Stimulated activated CD8-positive, alpha-beta memory T cell treated with anti-CD3 and anti-CD28 coated beads, Interleukin-15, amount 100 ng/mL, for 48 hours (primary cell): ENCODE measurements at regions not wholly inside any gene's neighbourhood (a gene's known extent, or its start where the extent isn't known, plus 50 kb on each side); places are given as distances from the start of the nearest gene placed in this dataset.

Source experiments
- DNase-seq, 2 donors: peaks; one replicate each; pipeline ENCODE4 v3.0.0-alpha.2; 2020; ENCODE audit warnings: low read depth in 2 of 2

DNA sequence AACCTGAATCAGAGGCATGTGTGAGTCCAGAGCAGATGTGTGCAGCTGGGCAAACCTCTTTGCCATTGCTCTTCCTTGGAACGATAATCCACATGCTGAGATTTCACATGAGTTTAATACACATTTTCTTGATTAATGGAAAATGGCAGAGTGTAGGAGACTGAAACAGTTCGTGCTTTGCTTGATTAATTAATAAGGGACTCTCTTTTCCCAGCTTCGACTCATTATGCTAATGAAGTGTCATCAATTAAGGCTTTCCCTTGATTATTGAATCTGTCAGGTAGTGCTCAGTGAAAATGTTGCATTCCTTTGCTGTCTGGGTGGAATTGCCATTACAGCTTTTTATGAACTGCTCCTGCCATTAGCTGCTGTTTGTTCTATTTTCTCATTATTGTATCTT lies 487.7 kb upstream of the NOVA1 start:
- no peak for DNase-seq

DNA sequence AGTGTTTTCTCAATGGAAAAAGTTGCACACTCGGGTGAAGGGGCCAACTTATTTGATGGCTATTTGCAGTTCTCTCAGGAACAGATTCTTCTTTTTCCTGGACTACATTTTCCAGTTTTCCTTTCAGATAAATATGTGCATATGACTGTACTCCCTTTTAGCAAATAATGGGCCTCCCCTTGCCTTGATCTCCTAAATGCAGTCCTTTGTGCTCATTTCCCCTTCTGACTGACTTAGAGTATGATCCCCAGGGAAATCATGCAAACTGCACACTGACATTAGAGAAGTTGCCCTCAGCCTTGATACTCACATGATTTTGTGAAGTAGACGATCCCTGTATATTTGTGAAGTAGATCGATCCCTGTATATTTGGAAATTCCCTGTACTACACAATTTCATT lies 492.9 kb upstream of the NOVA1 start:
- no peak for DNase-seq

DNA sequence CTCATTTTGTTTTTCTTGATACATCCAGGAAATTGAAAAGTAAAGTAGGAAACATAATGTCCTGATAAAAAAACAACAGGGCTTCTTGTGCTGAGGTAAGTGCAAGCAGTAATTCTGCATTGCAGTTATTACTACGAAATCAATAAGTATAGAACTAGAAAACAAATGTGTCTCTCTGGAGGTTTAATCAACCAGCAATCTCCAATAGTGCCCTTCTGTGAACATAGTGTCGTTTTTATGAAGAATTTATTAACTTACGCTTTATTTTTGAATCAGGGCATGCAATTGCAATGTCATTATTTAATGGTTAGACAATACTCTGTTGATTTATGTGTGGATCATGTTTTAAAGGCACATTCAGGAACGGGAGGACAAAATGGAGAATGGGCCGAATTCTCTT lies 494.1 kb upstream of the NOVA1 start:
- DNase-seq: no peak

DNA sequence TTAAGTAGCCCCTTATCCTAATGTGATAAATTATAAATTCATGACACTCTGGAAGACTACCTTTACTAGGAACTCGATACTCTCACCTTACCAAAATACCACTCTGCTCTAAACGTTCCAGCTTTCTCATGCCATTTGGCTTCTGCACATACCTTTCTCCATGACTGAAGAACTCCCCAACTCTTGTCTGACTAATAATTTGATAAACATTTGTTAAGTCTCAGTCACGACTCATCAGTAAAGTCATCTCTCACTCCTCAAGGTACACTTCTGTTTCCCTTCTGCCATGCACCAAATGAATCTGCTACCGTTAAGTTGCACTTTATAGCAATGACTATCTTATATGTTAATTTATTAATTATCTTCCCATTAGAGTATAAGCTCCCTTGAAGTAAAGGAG lies 498.3 kb upstream of the NOVA1 start:
- no peak for DNase-seq

DNA sequence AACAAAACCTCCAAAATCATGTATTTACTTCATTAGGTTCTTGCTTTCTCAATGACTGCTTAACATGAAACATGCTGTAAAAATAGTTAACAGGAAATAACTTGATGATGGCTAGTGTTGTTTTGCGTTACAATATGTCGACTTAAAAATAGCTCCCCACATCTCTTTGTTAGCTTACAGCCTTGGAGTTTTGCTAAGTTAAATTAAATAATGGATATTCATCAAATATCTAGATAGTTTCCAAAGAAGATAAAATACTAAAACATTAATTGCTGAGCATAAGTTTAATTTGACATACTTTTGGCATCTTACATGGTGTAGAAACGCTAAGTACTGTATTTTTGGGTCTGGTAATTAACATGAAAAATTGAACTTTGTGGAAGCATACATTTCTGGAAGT lies 500.6 kb upstream of the NOVA1 start:
- no peak for DNase-seq

DNA sequence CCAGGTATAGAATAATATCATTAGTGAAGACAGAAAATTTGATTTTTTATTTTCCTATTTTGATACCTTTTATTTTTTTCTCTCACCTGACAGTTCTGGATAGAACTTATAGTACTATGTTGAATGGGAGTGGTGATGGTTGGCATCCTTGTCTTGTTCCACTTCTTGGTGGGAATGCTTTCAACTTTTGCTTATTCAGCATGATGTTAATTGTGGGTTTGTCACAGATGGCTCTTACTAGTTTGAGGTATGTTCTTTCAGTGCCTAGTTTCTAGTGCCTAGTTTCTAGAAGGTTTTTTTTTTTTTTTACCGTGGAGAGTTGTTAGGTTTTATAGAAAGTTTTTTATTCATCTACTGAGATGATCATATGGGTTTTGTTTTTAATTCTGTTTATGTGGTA lies 516.3 kb upstream of the NOVA1 start:
- DNase-seq: no peak

DNA sequence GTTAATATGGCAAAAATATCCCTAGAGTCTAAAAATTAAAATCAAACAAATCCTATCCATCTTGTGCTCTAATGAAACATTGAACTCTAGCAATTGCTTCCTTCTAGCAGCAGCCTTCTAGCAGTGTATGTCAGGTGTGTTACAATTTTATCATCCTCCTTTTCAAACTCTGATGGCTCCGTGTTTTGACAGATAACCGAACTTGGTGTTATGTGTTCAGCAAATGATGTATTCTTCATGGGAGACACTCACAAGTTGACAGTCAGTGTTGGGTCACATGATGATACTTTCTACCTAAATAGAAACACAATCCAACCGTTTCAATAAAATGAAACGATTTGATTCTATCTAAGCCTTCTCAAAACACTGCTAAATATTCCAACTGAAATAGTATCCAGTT lies 525.3 kb upstream of the NOVA1 start:
- no peak for DNase-seq

DNA sequence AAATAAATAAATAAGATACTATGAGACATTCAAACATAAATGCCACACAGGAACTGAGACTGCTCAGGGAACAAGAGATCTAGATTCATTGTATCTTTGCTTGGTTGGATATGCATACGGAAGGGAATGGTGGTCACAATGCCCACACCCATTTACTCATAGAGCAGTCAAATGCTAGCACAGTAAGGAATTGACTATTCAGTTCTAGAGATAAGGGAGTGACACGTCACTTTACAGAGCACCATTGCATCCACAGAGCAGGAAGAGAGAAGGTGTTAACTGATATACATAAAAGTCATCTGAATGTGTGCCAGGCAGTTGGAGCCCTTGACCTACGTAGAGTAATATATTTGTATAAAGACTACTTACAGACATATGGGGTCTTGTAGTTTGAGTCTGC lies 530.0 kb upstream of the NOVA1 start:
- no peak for DNase-seq

DNA sequence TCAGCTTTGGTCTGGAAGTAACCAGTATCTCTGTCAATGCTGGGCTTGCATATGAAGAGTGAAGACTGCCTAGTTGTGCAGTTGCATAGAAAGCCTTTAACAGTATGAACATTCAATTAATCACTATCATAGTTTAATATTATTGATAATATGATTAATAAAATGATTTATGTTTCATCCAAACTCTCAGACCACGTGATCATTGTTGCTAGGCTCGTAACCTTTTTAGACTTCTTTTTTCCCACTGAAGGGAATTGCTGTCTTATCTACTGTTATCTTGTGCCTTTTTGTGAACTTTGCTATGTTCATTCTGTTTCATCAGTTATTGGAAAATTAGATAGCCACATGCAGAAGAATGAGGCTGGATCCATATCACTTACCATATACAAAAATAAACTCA lies 536.4 kb upstream of the NOVA1 start:
- no peak for DNase-seq

DNA sequence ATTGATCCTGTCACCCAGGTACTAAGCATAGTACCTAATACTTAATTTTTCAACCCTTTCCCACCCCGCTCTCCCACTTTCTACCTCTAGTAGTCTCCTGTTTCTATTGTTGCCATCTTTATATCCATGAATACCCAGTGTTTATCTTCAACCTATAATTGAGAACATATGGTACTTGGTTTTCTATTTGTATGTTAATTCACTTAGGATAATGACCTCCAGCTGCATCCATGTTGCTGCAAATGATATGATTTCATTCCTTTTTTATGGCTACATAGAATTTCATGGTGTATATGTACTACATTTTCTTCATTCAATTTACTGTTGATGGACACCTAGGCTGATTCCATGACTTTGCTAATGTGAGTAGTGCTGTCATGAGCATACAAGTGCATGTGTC lies 547.3 kb upstream of the NOVA1 start:
- no peak for DNase-seq

DNA sequence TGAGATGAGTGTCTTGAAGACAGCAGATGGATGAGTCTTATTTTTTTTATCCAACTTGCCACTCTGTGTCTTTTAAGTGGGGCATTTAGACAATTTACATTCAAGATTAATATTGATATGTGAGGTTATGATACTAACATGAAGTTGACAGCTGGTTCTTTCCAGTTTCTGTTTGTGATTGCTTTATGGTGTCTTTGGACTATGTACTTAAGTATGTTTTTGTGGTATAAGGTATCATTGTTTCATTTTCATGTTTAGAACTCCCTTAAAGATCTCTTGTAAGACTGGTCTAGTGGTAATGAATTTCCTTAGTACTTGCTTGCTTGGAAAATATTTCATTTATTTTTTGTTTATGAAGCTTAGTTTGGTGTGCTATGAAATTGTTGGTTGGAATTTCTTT lies 550.3 kb upstream of the NOVA1 start:
- no peak for DNase-seq

DNA sequence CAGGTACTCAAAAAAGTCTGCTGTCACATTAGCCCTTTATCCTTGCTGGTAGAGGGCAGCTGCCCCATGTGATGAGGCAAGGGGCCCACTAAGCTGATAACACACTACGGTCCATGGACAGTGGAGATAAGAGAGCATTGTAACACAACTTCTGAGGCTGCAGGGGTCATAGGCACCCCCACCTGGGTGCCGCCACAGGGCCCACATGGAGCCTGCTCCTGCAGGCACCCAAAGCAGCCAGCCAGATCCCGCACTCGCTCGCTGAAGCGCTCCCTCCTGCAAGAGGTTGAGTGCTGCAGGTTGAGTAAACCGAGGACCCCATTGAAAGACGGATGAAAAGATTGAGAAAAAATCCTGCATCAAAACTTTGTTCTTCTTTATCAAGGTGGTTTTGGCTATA lies 566.3 kb upstream of the NOVA1 start:
- DNase-seq: no peak

DNA sequence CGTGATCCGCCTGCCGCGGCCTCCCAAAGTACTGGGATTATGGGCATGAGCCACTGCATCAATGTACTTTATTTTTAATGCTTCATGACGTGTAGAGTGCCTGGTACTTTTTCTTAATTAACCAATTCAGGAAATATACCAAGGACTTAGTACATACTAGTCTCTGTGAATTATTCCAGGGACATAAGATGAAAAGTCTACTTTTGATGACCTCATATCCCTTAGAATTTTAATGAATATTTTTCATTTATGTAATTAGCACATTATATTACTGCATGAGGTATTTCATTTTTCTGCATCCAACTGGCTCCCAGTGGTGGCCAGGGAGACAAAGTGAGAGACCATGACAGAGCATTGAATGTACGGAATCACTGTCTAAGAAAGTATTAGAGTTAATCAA lies 577.7 kb upstream of the NOVA1 start:
- DNase-seq: no peak

DNA sequence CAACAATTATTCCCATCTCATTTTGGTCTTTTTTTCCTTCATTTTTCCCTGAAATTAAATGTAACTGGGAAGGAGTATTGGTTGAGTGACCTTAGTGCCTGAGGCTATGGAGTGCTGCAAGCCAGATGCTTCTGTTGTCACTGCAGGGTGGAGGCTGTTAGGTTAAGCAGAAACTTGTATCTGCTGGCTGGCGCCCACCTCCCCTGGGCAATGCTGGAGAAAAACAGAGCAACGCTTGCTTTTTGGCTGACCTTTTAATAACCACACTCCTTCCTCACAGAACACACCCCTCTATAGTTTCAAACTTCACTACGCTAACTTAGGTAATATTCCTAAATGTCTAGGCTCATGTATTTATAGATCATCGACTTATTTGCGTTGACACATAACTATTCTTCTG lies 583.5 kb upstream of the NOVA1 start:
- no peak for DNase-seq

DNA sequence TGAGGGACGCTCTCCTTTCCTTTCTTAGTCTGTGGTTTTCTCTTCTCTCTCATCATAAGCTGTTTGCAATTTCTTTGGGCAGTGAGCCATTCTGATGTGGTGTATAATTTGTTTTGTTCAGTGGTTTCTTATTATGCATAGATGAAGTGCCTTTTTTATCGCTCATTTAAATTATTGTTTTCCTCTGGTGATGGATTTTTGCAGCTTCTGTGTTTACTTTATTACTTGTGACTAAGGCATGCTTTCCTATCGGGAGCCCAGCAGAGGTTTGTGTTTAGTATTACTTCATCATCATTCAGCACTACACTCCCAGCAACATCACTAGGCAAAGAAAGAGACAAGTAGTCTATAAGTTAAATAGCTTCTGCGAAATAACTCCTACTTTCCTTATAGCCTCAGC lies 586.6 kb upstream of the NOVA1 start:
- DNase-seq: no peak

DNA sequence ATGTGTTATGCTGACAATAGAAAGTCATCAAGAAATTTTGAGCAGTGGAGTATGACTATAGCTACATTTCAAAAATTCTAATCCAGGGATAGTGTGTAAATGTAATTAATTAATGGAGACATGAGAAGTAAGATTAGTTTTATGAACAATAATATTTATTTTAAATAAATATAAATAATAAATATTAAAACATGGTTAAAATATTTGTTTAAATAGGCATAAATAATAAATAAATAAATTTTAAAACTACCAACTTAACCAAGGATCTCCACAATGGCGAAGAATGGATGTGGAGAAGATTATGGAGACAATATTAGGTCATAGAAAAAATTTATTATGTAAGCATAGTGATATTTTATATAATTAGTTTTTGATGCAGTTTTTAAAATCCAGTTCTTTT lies 588.2 kb upstream of the NOVA1 start:
- DNase-seq: no peak

DNA sequence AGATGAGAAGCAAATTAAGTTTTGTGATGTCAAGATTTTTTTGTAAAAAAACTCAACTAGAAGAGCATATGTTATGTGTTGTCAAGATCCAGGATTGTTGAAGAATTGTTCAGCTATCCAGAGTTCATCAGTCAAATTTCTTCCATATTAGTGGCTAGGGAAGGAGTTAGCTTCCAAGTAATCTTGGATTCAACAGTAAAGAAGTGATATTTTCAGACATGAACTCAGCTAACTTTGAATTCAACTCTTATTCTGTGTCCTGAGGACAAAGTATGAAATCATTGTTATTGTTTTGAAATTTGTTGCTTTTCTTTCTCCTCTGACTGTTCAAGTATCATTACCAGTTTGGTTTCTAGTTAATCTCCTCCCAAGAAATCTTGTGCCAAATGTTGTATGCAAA lies 589.3 kb upstream of the NOVA1 start:
- DNase-seq: no peak

DNA sequence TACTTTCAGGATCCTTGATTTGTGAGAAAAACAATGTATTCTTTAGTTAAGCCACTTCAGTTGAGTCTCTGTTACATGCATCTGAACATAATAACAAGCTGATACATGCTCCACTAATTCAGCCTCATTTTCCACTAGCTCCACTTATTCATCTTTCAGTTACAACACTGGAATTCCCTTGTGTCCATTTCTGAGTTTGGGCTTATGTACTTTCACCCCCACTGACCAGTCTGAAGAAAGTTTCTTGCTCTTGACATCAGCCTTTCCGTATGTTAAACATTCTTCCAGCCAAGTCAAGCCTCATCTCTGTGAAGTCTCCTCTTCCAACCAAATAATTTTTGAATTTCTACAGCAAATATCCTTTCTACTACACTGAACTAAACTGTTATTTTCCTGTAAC lies 592.5 kb upstream of the NOVA1 start:
- no peak for DNase-seq

DNA sequence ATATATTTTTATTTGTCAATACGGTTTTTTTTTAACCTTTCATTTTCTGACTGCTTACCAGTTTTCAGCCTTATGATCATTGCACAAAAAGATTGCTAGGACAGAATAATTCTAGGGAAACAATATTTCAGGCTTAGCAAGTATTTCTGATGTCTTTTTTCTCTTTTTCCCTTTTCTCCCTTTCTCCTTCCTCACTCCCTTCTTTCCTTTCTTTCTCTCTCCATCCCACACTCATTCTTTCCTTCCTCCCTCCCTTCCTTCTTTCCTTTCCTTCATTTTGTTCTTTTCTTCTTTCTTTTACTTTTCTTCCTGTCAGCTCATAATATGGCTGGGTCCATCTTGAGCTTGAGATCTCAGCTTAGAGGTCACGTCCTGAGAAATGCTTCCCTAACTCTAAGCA lies 601.4 kb upstream of the NOVA1 start:
- no peak for DNase-seq

DNA sequence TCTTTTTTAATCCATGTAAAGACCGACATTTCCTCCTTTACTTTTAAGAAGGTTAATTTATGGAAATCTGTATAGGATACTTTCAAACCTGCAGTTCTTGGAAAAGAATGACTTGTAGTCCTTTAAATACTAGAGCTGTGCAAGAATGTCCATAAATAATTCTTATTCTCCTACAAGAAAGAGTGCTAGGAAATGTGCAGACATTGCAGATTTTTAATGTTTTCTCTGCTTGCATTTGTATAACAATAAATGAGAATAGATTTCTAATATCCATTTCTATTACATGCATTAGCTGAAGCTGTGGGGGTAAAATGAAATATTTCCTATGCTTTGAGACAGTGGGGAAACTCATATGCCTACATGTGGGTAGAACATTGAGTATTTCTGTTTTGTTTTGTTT lies 607.2 kb upstream of the NOVA1 start:
- DNase-seq: no peak

DNA sequence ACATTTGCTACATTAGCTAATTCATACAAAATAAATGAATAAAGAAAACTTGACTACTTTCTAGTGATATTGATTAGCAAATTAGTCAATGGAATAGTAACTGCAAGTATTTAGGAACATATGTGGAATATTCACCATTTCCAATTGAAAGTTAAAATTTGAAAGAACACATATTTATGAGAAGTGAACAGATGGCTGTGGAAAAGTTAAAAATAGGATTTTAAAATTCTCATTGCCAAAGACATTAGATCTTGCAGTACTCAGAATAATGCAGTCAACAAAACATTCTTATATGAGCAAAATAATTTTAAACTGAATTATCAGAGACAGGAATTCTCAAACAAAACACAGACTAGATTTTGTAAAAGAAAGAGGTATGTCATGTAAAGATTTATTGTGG lies 613.9 kb upstream of the NOVA1 start:
- DNase-seq: no peak

DNA sequence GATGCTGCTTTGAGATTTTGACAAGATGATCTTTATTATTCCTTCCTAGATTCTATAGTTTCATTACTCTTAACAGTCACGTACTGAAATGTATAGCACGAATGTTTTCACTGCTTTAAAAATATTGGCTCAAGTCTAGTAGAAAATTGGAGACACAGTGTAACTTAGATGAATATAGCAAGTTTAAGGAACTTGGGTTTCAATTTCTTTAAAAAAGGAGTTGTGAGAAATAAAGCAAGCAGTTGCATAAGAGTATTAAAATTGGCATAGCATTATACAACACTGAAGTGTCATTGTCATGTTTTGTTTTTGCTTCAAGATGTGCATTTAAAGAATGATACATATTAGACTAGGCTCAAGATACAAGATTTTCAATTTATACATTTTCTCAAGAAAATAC lies 624.8 kb upstream of the NOVA1 start:
- no peak for DNase-seq

DNA sequence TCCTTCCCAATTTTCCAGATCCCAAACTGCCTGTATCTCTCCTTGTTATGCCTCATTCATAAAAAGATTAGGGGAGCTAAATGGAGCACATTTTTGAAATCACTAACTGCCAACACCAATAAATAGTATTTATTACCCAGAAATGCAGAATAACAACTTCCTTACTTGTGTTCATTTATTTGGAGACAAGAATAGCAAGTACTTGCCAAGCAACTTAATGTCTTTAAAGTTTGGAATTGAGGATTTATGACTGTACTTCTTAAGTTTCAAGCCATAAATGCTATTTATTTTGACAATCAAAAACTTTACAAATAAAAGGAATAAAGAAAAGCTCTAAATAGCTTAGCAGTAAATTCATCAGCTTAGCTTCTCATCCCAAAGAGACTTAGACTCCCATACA lies 626.1 kb upstream of the NOVA1 start:
- no peak for DNase-seq

DNA sequence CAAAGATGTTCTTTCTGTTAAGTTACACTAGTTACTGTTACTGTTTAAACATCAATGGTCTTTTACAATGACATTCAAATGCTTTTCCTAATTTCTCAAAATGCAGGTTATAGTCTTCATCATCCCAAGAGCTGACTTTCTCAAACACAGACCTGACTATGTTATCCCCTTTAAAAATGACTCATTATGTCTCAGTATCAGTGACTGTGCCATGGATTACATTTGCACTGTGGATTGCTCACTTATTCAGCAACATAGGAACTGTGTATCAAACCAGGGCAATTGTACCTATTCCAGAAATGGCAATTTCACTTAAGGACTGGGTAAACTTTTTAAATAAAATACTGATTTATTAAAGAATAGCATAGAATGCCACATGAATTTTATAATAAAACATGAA lies 630.2 kb upstream of the NOVA1 start:
- no peak for DNase-seq

DNA sequence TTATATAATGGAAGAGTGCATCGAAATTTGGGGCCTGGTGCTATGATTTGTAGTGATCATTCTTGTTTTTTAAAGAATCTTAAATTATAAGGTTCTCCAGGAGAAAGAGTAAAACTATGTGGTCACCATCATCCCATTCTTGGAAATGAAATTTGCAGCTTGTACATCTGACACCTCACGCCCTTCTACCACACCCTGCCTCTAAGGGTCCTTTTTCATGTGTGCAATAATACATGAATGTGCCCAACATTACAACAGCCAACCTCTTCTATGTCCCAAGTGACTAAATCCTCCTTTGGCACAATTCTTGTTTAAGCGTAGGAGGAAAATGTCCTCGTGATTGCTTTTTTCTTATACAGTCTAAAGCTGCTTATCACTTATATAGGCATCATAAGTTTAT lies 636.5 kb upstream of the NOVA1 start:
- no peak for DNase-seq
